ENCODE measurements at regions not wholly inside any gene's neighbourhood (a gene's known extent, or its start where the extent isn't known, plus 50 kb on each side); places are given as distances from the start of the nearest gene placed in this dataset.

- no peak for TF ChIP-seq CTCF (IDR thresholded peaks at IDR 0.05)
- TF ChIP-seq POLR2A (IDR thresholded peaks at IDR 0.05), result no peak
Observed at GRCh38 chr5:160904591-160904990, 52.6 kb upstream of the ATP10B start.
